Ascending aorta (tissue), 2 donors: ENCODE measurements at regions not wholly inside any gene's neighbourhood (a gene's known extent, or its start where the extent isn't known, plus 50 kb on each side); places are given as distances from the start of the nearest gene placed in this dataset.

Source experiments
- DNase-seq, 2 donors: peaks; one replicate each; pipeline ENCODE4 v3.0.0-alpha.2; 2019; ENCODE audit warnings: low spot score in 2 of 2
- H3K27ac ChIP-seq, 2 donors: fragments of 200-600 bp; sonication (generic); one replicate each; pipeline ENCODE4 v1.5.1; 2016 to 2017; ENCODE audit warnings: mild to moderate bottlenecking in 1 of 2
- H3K27me3 ChIP-seq: fragments of 200-600 bp; sonication (generic); one replicate; pipeline ENCODE4 v1.5.1; 2017
- H3K36me3 ChIP-seq, 2 donors: fragments of 200-600 bp; sonication (generic); one replicate each; pipeline ENCODE4 v1.5.1; 2016
- H3K4me1 ChIP-seq, 2 donors: fragments of 200-600 bp; sonication (generic); one replicate each; pipeline ENCODE4 v1.5.1; 2016 to 2017; ENCODE audit warnings: mild to moderate bottlenecking in 1 of 2
- H3K4me3 ChIP-seq, 2 donors: fragments of 200-600 bp; sonication (generic); one replicate each; pipeline ENCODE4 v1.5.1; 2016 to 2017; ENCODE audit warnings: mild to moderate bottlenecking in 1 of 2
- H3K9me3 ChIP-seq, 2 donors: fragments of 200-600 bp; sonication (generic); one replicate each; pipeline ENCODE4 v1.5.1; 2016
- intact Hi-C: fragments of 100-400 bp; cut with DNase I; formaldehyde crosslinking; loops from one replicate; pipeline ENCODE4 v1.15.1; 2023
- TF ChIP-seq, protein P1 (sequence below), 3 experiments: fragments of 200-600 bp in 2 of 3; fragments of 450-650 bp in 1 of 3; sonication (generic) in 2 of 3; IDR thresholded peaks; one replicate each; pipeline ENCODE4 v1.5.1; 2016 to 2019; ENCODE audit warnings: antibody characterized with exemption in 3 of 3, mild to moderate bottlenecking in 1 of 3, moderate library complexity in 1 of 3

GRCh38 chr7:24406789-24407299 is 122.9 kb downstream of the NPY start:
- Histone ChIP-seq H3K27ac (no peak overlapping the region), H3K4me3 (no peak overlapping the region), H3K27me3 (no peaks in the 10 kb centered on the region), H3K36me3 (no peaks in the 10 kb centered on the region), H3K9me3 (no peaks in the 10 kb centered on the region), H3K4me1 (no peaks in the 10 kb centered on the region)
- TF ChIP-seq, protein P1, sequence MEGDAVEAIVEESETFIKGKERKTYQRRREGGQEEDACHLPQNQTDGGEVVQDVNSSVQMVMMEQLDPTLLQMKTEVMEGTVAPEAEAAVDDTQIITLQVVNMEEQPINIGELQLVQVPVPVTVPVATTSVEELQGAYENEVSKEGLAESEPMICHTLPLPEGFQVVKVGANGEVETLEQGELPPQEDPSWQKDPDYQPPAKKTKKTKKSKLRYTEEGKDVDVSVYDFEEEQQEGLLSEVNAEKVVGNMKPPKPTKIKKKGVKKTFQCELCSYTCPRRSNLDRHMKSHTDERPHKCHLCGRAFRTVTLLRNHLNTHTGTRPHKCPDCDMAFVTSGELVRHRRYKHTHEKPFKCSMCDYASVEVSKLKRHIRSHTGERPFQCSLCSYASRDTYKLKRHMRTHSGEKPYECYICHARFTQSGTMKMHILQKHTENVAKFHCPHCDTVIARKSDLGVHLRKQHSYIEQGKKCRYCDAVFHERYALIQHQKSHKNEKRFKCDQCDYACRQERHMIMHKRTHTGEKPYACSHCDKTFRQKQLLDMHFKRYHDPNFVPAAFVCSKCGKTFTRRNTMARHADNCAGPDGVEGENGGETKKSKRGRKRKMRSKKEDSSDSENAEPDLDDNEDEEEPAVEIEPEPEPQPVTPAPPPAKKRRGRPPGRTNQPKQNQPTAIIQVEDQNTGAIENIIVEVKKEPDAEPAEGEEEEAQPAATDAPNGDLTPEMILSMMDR (IDR thresholded peaks at IDR 0.05): no peak
- intact Hi-C loops: no loop called here
- DNase-seq: no peak

GRCh38 chr7:24407965-24408364 is 124.0 kb downstream of the NPY start:
- Histone ChIP-seq H3K4me1 (no peaks in the 10 kb centered on the region), H3K27ac (no peak overlapping the region), H3K36me3 (no peaks in the 10 kb centered on the region), H3K9me3 (no peaks in the 10 kb centered on the region), H3K27me3 (no peaks in the 10 kb centered on the region), H3K4me3 (no peak overlapping the region)
- no peak for DNase-seq
- TF ChIP-seq, protein P1 (IDR thresholded peaks at IDR 0.05): no peak
- intact Hi-C loops: no loop called here

- no peaks in the 10 kb centered on the region for H3K9me3 ChIP-seq
- H3K4me1 ChIP-seq: no peaks in the 10 kb centered on the region
- no peak for DNase-seq
- intact Hi-C loops: no loop called here
- H3K27ac ChIP-seq: no peak overlapping the region
- TF ChIP-seq, protein P1 (IDR thresholded peaks at IDR 0.05): no peak
- H3K4me3 ChIP-seq: no peak overlapping the region
- no peaks in the 10 kb centered on the region for H3K36me3 ChIP-seq
- no peaks in the 10 kb centered on the region for H3K27me3 ChIP-seq
Measured at GRCh38 chr7:24408798-24409430, 124.9 kb downstream of the NPY start.

GRCh38 chr7:24409431-24410024 is 125.5 kb downstream of the NPY start:
- Histone ChIP-seq H3K36me3 (no peaks in the 10 kb centered on the region), H3K4me3 (no peak overlapping the region), H3K9me3 (no peaks in the 10 kb centered on the region), H3K4me1 (no peaks in the 10 kb centered on the region), H3K27me3 (no peaks in the 10 kb centered on the region), H3K27ac (no peak overlapping the region)
- intact Hi-C loops: no loop called here
- DNase-seq: no peak
- TF ChIP-seq, protein P1 (IDR thresholded peaks at IDR 0.05): no peak

- no peaks in the 10 kb centered on the region for H3K4me1 ChIP-seq
- no peak overlapping the region for H3K4me3 ChIP-seq
- no peak overlapping the region for H3K27ac ChIP-seq
- intact Hi-C loops: no loop called here
- DNase-seq: no peak
- no peaks in the 10 kb centered on the region for H3K36me3 ChIP-seq
- no peaks in the 10 kb centered on the region for H3K9me3 ChIP-seq
- TF ChIP-seq, protein P1 (IDR thresholded peaks at IDR 0.05): no peak
- no peaks in the 10 kb centered on the region for H3K27me3 ChIP-seq
Measured at GRCh38 chr7:24411226-24411625, 127.2 kb downstream of the NPY start.
